Endometrial microvascular endothelial cells (primary cell): ENCODE measurements at regions not wholly inside any gene's neighbourhood (a gene's known extent, or its start where the extent isn't known, plus 50 kb on each side); places are given as distances from the start of the nearest gene placed in this dataset.

Experiments used
- in situ Hi-C: cut with HindIII; loops from 2 replicates; pipeline ENCODE4 v1.10.0; 2017; ENCODE audit warnings: low sequenced_read_pairs, low pct_unique_long_range_greater_than_20kb; ENCODE audit errors: inconsistent ontology term

- in situ Hi-C loops = no loop called here
Measured at GRCh38 chr3:16028604-16029003, 145.9 kb upstream of the GALNT15 start.

DNA sequence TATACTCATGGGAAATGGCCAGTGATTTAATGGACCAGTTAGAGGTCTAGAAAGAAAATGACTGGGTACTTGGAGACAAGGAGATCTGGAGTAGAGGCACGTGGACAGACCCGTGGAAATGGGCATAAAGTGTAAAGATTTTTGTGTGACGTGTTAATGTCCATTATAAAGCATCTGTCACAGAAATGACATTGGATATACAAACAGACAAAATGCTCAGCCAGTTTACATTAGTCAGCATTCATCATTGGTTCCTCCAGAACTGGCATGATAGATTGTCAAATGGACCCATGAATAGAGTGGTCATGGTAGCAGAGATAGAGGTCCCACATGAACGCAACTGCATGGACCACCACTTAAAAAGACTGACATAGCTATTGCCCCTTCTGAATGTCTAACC, 144.1 kb upstream of the GALNT15 start:
- in situ Hi-C loops = no loop called here

- in situ Hi-C loops = no loop called here
Measured at GRCh38 chr3:16031434-16031833, 143.0 kb upstream of the GALNT15 start.

DNA sequence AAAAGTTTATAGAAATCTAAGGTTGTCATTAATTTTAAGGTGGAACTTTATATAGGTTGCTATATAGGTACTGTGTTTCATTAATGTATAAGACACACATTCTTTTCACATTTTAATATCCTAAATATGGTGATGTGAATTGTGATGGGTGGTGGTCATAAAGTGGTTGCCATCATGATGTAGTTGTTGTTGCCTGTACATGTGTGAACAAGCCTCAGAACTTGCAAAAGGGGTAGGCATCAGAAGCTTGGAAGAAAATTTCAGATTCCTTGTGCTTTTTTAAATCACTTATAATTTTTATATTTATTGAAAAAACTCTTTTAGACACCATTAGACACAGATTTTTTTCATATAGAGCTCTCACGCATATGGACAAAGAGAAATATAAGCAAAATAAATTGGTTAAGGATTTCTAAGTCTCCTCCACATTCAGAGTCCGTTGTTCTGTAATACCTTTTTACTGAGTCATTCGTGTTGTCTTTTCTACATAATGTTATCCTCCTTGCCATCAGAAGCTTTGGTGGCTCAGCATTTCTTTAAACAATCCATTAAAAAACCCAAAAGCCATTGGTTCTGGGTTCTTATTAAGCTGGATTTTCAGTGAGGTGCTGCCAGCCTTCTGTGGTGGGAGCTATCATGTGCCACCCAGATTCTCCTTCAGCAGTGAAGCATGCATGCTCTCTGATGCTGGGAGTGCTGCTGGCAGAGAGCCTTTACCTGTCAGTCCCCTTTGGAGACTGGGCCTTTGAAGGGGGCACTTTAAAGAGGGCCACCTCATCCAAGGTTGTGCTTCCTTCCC, 140.4 kb upstream of the GALNT15 start:
- in situ Hi-C loops = no loop called here

GRCh38 chr3:16040991-16041390, 133.5 kb upstream of the GALNT15 start:
- in situ Hi-C loops = no loop called here

DNA sequence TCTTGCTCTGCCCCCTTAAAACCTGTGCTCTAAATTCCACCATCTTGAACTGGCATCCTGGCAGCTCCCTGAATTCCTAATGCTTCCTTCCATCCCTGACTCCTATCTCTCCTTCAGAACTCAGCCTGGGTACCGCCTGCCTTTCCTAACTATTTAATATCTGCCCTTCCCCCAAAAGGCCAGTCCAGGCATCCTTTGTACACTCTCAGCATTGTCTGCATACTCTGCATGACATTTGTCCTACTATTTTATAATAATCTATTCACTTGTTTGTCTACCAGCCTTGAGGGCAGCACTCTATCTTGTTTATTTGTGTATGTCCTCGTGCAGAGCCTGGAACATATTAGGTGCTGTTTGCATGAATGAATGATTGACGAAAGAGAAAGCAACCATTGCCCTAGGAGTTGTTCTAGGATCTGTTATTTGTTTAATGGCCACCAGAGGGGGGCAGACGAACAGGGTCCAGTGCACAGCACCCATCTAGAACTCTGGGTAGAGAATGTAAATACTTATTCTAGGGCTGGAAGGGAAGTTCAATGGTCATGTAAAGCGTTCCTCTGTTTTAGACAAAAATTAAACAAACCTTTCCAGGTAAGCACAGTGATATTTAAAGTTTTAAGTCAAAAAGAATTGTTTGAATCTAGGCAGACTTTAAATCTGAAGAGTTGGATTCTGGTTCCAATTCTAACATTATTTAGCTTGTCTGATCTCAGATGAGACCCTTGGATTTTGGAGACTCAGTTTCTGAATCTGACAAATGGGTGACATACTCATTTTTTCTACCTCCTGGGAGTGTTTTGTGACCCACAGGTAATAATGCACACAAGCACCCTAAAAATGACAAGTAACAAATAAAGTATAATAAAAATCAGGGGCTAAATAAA, 125.8 kb upstream of the GALNT15 start:
- in situ Hi-C loops = no loop called here

DNA sequence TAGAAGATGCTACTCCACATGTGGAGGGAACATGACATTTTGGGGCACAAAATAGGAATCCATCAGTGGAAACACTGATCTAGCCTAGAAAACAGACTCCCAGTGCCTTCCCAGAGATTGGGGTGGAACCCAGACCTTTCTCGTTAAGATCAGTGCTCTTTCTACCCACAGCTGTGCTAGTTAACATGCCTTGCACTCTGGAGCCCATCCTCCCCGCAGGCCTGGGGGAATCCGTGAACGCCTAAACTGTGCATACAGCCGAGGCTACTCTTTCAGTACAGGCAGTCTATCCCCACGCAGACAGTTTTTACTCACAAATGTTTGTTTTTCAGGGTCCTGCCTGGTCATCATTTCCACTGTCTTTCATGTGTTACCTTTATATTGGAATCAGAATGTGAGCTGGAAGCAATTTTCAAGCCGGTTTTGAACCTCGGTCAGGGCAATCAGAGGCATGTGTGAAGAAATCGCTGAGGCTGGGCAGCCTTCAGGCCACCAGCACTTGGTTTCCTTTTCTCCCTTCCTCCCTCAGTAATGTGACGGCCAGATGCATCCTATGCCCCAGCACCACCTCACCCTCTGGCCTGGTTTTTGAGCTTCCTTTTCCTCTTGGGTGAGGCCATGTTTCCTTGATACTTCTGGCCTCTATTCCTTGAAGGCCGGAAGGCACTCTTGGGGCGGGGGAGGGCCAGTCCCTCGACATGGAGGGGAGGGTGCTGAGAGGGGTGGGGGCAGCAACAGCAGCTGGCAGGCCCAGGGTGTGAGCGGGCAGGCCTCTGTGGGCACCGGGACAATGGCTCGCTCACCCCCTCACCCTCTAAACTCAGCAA, 123.6 kb upstream of the GALNT15 start:
- in situ Hi-C loops = loop anchor here (25.0 kb wide), 1 partner anchor 414 kb away; no protein-coding TSS in a partner anchor

- in situ Hi-C loops = loop anchor here (25.0 kb wide), 1 partner anchor 414 kb away; no protein-coding TSS in a partner anchor
Measured at GRCh38 chr3:16051691-16052090, 122.8 kb upstream of the GALNT15 start.

DNA sequence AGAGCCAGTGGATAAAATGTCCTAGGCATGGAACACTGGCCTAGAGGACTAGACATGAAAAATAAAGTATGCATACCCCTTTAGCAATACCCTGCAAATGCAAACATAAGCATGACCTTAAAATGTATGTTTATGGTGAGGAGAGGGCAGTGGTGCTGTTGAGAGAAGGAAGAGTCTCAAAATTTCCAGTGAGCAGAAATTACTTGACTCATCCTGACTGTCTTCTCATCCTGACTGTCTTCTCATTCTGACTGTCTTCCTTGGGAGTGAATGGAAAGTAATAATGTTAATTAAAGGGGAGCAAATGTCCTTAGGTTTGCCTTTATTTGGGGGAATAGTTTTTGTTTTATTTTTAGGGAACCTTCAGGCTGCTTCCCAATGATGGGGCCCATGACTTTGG, 121.5 kb upstream of the GALNT15 start:
- in situ Hi-C loops = loop anchor here (25.0 kb wide), 1 partner anchor 416 kb away; no protein-coding TSS in a partner anchor

DNA sequence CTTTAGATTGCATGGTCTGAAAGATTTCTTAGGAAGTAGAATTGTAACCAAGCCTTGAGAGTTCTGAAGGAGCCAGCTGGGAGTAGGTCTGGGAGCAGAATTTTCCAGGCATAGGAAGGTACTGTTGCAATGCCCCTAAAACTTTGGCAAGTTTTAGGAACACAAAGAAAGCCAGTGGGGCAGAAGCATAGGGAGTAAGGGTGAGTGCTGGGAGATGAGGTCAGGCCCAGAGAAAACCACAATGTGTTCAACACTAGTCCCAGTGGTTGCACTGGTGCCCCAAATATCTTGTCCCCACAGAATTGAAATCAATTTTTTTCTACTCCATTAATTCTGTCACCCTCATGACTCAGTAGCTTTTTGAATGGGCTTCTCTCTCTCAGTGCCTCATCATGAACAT, 120.7 kb upstream of the GALNT15 start:
- in situ Hi-C loops = loop anchor here (25.0 kb wide), 1 partner anchor 416 kb away; no protein-coding TSS in a partner anchor

DNA sequence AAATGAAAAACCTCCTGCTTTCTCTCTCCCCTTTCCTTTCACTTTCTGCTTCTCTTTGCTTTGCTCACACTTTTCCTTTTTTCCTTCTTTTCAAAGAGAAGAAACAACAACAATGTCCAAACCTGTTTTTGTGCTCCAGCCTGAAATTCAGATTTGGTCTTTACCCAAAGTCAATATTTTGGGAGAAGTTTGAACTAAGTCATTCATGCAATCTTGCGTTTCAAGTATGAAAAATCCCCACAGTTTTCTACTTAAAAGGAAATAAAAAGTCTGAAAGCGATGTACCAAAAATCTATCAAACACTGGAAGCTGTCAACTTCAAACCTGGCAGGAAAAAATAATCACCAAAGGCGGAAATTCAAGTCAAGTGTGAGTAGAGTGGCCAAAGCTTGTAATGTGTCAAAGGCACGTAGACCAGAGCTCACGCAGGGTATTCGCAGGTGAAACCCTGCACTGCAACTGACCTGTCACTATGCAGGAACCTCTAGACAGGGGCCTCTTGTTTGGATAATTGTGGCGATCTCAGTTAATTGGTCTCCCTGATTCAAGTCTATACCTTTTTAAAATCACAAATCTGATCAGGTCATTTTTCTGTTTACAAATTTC, 118.8 kb upstream of the GALNT15 start:
- in situ Hi-C loops = loop anchor here (25.0 kb wide), 1 partner anchor 418 kb away; no protein-coding TSS in a partner anchor

DNA sequence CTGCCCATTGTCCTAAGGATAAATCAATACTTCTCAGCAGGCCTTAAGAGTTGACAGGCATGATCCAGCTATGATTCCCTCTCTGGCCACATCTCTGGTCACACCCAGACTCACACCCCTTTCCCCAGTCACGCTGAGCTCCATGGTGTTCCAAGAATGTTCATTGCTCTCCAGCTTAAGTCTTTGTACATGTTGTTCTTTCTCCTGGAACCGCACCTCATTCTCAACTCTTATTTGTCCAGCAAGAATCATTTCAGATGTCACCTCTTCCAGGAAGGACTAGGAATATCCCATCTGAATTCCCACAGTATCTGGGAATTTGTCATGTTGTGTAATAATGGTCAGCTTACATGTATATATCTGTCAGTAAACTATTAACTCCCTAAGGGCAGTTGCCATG, 118.3 kb upstream of the GALNT15 start:
- in situ Hi-C loops = loop anchor here (25.0 kb wide), 1 partner anchor 419 kb away; no protein-coding TSS in a partner anchor

- in situ Hi-C loops = loop anchor here (25.0 kb wide), 1 partner anchor 421 kb away; no protein-coding TSS in a partner anchor
Measured at GRCh38 chr3:16058521-16058920, 116.0 kb upstream of the GALNT15 start.

DNA sequence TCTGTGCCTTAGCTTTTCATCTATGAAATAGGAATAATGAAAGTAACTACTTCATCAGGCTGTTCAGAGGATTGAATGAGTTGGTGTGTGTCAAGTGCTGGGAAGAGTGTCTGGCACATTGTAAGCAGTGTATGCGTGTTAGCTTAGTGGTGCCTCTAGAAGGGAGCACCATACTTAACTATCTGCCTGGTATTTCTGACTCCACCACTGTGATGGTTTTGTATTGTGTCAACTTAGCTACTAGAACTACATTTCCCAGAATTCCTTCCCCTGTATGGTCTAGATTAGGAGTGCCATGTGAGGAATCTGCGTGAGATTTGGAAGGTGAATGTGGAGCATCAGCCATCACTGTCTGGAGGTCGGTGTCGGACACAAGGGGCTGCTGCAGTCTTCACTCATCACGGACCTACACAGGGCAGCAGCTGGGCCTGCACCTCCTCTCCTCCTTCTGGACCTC, 115.4 kb upstream of the GALNT15 start:
- in situ Hi-C loops = loop anchor here (25.0 kb wide), 1 partner anchor 422 kb away; no protein-coding TSS in a partner anchor

DNA sequence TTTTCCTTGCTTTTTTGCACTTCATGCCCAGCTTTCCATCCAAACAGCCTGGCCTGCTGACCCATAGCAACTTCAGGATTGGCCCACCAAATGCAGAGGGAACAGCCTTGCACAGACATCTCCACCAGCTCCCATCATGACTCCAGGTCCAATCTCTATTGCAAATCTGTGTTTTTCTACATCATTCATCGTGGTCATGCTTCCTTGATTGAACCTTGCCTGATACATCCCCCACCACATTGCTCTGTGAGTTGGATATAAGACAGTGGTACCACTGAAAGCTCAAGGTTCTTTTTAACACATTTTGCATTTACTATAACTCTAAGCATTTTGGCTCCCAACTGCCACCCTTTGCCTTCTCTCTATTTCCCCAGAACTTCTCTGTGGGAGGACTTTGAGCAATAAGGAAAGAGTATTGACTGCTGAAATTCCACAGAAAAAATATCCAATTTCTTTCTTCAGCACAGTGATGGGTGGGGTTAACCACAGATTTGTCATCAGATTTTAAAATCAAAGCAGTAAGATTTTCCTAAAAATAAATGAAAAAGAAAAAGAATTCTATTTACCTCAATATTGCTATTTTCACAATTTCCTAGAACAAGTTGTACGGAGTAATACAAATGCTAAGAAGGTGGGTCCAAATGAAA, 114.6 kb upstream of the GALNT15 start:
- in situ Hi-C loops = loop anchor here (25.0 kb wide), 1 partner anchor 423 kb away; no protein-coding TSS in a partner anchor

DNA sequence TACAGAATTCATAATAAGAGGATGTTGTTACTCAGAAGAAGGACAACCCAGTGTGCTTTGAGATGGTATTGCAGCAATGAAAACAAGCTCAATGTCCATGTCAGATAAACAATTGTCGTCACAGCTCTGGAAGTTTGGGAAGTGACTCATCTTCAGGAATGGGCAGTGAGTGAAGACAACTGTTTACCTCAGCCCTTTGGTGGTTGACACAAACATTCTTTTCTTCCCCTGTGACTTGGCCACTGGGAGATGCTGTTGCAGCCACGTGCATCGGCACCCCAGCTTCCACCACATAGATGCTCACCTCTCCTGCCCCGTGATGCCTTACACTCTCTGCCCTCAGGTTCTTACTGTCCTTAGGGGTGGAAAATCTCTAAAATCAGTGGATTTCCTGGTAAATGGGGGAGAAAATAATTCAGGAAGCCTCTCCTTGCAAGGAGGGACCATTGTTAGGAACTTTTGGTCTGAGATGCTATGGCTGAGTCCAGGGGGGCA, 114.1 kb upstream of the GALNT15 start:
- in situ Hi-C loops = loop anchor here (25.0 kb wide), 1 partner anchor 423 kb away; no protein-coding TSS in a partner anchor

DNA sequence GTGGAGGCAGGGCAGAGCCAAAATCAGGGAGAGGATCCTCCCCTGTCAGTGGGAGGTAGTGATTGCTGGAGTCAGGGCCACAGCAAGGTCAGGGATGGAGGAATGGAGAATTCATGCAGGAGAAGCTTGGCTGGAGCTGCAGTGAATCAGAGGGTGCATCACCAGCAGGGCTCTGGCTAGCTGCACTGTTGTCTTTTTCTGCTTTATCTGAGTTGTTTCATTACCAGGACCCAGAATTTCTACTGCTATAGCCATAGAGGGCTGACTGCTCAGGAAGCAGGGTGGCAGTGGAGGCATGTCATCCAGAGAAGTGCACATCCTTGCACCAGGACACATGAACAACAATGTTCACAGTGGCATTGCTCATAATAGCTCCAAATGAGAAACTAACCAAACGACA, 113.5 kb upstream of the GALNT15 start:
- in situ Hi-C loops = loop anchor here (25.0 kb wide), 1 partner anchor 424 kb away; no protein-coding TSS in a partner anchor
